ENCODE measurements at regions not wholly inside any gene's neighbourhood (a gene's known extent, or its start where the extent isn't known, plus 50 kb on each side); places are given as distances from the start of the nearest gene placed in this dataset.

DNA sequence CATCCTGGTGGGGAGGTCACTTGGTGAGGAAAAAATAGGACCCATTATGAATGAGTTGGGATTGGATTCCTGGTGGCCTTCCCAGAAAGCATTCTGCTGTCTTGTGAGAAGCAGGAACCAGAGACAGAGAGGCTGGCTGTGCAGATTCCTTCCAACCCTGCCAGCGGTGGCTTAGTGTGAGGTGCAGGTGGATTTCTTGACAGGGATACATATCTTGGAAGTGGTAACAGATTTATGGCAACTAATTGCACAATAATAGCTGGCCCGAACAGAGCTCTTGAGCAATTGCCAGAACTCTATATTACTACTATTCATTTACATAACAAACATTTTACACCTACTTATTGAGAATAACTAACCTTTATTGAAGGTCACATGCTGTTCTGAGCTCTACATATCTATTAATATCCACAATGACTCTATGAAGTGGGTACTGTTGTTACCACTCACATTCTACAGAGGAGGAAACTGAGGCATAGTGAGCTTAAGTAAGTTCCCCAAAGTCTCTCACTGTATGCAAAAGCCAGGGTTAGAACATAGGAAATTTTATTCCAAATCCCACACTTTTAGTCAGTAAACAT lies 173.9 kb upstream of the SERP2 start:
- Histone ChIP-seq H3K9ac (ENCODE audit: insufficient read depth in 1 of 2, low read length in 2 of 2) (no peak overlapping the region), H3K4me3 (no peak overlapping the region), H3K4me1 (ENCODE audit: control insufficient read depth in 5 of 5, insufficient read depth in 5 of 5, low read length in 5 of 5) (peaks cover 0 to 10% (median 3%) of the 10 kb centered on the region in 5 donors), H3K27me3 (ENCODE audit: control insufficient read depth in 3 of 3, insufficient read depth in 3 of 3, low read length in 2 of 3) (no peaks in the 10 kb centered on the region), H3K36me3 (ENCODE audit: control insufficient read depth in 4 of 4, insufficient read depth in 4 of 4, low read length in 4 of 4) (no peaks in the 10 kb centered on the region), H3K9me3 (ENCODE audit: control insufficient read depth in 4 of 4, insufficient read depth in 3 of 4, low read length in 3 of 4) (no peaks in the 10 kb centered on the region), H3K27ac (ENCODE audit: low read depth in 1 of 2, low read length in 1 of 2) (no peak overlapping the region)
- 44 to 50% methylated on average over 2 of the region's 2 CpGs for WGBS, 2 donors
- TF ChIP-seq, protein P1, sequence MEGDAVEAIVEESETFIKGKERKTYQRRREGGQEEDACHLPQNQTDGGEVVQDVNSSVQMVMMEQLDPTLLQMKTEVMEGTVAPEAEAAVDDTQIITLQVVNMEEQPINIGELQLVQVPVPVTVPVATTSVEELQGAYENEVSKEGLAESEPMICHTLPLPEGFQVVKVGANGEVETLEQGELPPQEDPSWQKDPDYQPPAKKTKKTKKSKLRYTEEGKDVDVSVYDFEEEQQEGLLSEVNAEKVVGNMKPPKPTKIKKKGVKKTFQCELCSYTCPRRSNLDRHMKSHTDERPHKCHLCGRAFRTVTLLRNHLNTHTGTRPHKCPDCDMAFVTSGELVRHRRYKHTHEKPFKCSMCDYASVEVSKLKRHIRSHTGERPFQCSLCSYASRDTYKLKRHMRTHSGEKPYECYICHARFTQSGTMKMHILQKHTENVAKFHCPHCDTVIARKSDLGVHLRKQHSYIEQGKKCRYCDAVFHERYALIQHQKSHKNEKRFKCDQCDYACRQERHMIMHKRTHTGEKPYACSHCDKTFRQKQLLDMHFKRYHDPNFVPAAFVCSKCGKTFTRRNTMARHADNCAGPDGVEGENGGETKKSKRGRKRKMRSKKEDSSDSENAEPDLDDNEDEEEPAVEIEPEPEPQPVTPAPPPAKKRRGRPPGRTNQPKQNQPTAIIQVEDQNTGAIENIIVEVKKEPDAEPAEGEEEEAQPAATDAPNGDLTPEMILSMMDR (IDR thresholded peaks at IDR 0.05; ENCODE audit: control extremely low read depth, extremely low read depth), result no peak
- ATAC-seq (ENCODE audit: insufficient read depth, low FRiP score) (no peak), DNase-seq (peak; percentile 39 to 77 (median 59))

DNA sequence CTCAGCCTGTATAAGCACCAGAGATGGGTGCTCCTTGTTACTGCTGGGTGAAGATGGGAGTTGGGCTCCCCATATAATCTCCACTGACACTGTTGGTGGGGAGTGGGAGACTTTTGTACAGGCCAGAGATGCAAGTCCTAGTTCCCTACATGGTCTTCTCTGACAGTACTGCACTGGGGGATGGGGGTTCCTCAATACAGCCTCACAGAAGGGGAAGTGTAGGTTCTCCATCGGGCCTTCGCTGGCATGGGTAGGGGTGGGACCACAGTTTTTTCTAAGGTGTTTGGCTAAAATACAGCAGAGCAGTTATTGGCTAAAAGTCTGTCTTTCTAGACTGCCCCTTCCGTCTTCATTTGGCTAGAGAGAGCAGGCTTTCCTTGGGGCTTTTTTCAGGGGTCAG lies 167.2 kb upstream of the SERP2 start:
- Histone ChIP-seq H3K9ac (ENCODE audit: insufficient read depth in 1 of 2, low read length in 2 of 2) (no peak overlapping the region), H3K4me1 (ENCODE audit: control insufficient read depth in 5 of 5, insufficient read depth in 5 of 5, low read length in 5 of 5) (no peaks in the 10 kb centered on the region), H3K36me3 (ENCODE audit: control insufficient read depth in 4 of 4, insufficient read depth in 4 of 4, low read length in 4 of 4) (no peaks in the 10 kb centered on the region), H3K27ac (ENCODE audit: low read depth in 1 of 2, low read length in 1 of 2) (no peak overlapping the region), H3K4me3 (no peak overlapping the region), H3K27me3 (ENCODE audit: control insufficient read depth in 3 of 3, insufficient read depth in 3 of 3, low read length in 2 of 3) (peaks cover 0 to 4% (median 0%) of the 10 kb centered on the region in 3 donors), H3K9me3 (ENCODE audit: control insufficient read depth in 4 of 4, insufficient read depth in 3 of 4, low read length in 3 of 4) (peaks cover 0 to 5% (median 2%) of the 10 kb centered on the region in 4 donors)
- no peak for ATAC-seq (ENCODE audit: insufficient read depth, low FRiP score)
- 44 to 77% methylated on average over 3 of the region's 3 CpGs for WGBS, 2 donors
- TF ChIP-seq, protein P1 (IDR thresholded peaks at IDR 0.05; ENCODE audit: control extremely low read depth, extremely low read depth), result no peak
- DNase-seq, result no peak

DNA sequence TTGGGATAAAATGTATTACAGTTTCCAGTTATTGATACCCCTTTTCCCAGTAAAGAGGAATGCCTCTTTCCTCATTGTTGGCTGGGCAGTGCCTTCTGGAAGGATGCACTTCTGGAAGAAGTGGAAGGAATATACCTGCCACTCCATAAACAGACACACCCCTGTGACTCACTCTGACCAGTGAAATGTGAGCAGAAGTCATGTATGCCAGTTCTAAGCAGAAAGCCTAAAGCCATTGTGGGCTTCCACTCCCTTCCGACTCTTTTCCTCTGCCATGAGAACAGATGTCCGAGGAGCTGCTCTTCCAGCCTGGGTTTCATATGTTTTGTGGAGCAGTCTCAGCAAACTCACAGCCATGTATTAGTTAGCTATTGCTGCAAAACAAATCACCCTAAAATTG lies 166.1 kb upstream of the SERP2 start:
- WGBS, 2 donors, result 97 to 98% methylated on average over 2 of the region's 2 CpGs
- DNase-seq, result no peak
- peaks cover 0 to 5% (median 2%) of the 10 kb centered on the region in 4 donors for H3K9me3 ChIP-seq (ENCODE audit: control insufficient read depth in 4 of 4, insufficient read depth in 3 of 4, low read length in 3 of 4)
- H3K4me3 ChIP-seq, result no peak overlapping the region
- H3K27ac ChIP-seq (ENCODE audit: low read depth in 1 of 2, low read length in 1 of 2), result no peak overlapping the region
- no peak overlapping the region for H3K9ac ChIP-seq (ENCODE audit: insufficient read depth in 1 of 2, low read length in 2 of 2)
- no peak for ATAC-seq (ENCODE audit: insufficient read depth, low FRiP score)
- no peaks in the 10 kb centered on the region for H3K4me1 ChIP-seq (ENCODE audit: control insufficient read depth in 5 of 5, insufficient read depth in 5 of 5, low read length in 5 of 5)
- TF ChIP-seq, protein P1 (IDR thresholded peaks at IDR 0.05; ENCODE audit: control extremely low read depth, extremely low read depth), result no peak
- no peaks in the 10 kb centered on the region for H3K36me3 ChIP-seq (ENCODE audit: control insufficient read depth in 4 of 4, insufficient read depth in 4 of 4, low read length in 4 of 4)
- H3K27me3 ChIP-seq (ENCODE audit: control insufficient read depth in 3 of 3, insufficient read depth in 3 of 3, low read length in 2 of 3), result peaks cover 0 to 4% (median 0%) of the 10 kb centered on the region in 3 donors

DNA sequence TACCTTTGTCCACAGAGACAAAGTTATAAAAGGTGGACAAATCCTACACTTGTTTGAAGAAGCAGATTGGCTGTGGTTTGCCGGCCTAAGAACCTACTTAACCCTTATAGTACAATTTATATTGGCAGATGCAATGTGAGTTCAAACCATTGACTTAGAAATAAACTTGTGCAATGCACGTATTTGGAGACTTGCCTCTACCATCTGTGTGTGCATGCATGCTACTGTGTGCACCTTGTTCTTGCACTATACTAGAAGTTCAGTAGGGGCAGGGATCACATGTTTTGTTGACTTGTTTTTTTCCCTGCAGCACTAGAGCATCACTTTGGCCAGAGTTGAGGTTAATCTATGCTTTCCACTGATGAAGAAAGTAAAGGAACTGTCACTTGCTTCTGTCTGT lies 163.1 kb upstream of the SERP2 start:
- ATAC-seq (ENCODE audit: insufficient read depth, low FRiP score) (no peak), DNase-seq (no peak)
- Histone ChIP-seq H3K4me3 (no peak overlapping the region), H3K9ac (ENCODE audit: insufficient read depth in 1 of 2, low read length in 2 of 2) (no peak overlapping the region), H3K4me1 (ENCODE audit: control insufficient read depth in 5 of 5, insufficient read depth in 5 of 5, low read length in 5 of 5) (no peaks in the 10 kb centered on the region), H3K9me3 (ENCODE audit: control insufficient read depth in 4 of 4, insufficient read depth in 3 of 4, low read length in 3 of 4) (peaks cover 0 to 5% (median 2%) of the 10 kb centered on the region in 4 donors), H3K27ac (ENCODE audit: low read depth in 1 of 2, low read length in 1 of 2) (no peak overlapping the region), H3K36me3 (ENCODE audit: control insufficient read depth in 4 of 4, insufficient read depth in 4 of 4, low read length in 4 of 4) (no peaks in the 10 kb centered on the region), H3K27me3 (ENCODE audit: control insufficient read depth in 3 of 3, insufficient read depth in 3 of 3, low read length in 2 of 3) (peaks cover 0 to 4% (median 0%) of the 10 kb centered on the region in 3 donors)
- WGBS, 2 donors, result 66 to 89% methylated on average over 2 of the region's 2 CpGs
- TF ChIP-seq, protein P1 (IDR thresholded peaks at IDR 0.05; ENCODE audit: control extremely low read depth, extremely low read depth), result no peak
